ENCODE measurements at regions not wholly inside any gene's neighbourhood (a gene's known extent, or its start where the extent isn't known, plus 50 kb on each side); places are given as distances from the start of the nearest gene placed in this dataset.

GRCh38 chr1:87950369-87950768 is 621.7 kb downstream of the LMO4 start:
- no peaks in the 10 kb centered on the region for H3K4me1 ChIP-seq
- H3K9me3 ChIP-seq: no peaks in the 10 kb centered on the region
- no peak overlapping the region for H3K27ac ChIP-seq
- no peak for DNase-seq (ENCODE audit: extremely low spot score in 2 of 2)
- TF ChIP-seq CTCF (IDR thresholded peaks at IDR 0.05) (no peak), POLR2A (IDR thresholded peaks at IDR 0.05) (no peak), POLR2AphosphoS5 (IDR thresholded peaks at IDR 0.05; ENCODE audit: insufficient read depth in 1 of 2, low read depth in 1 of 2) (no peak)
- intact Hi-C loops (cut with DNase I): loop anchor here (5.0 kb wide), 1 partner anchor 658 kb away; no protein-coding TSS in a partner anchor
- H3K4me3 ChIP-seq: no peak overlapping the region
- no peaks in the 10 kb centered on the region for H3K27me3 ChIP-seq
- no peaks in the 10 kb centered on the region for H3K36me3 ChIP-seq

GRCh38 chr1:87951409-87951808 is 622.7 kb downstream of the LMO4 start:
- intact Hi-C loops (cut with DNase I): loop anchor here (5.0 kb wide), 1 partner anchor 659 kb away; no protein-coding TSS in a partner anchor
- Histone ChIP-seq H3K36me3 (no peaks in the 10 kb centered on the region), H3K27me3 (no peaks in the 10 kb centered on the region), H3K4me3 (no peak overlapping the region), H3K4me1 (no peaks in the 10 kb centered on the region), H3K9me3 (no peaks in the 10 kb centered on the region), H3K27ac (no peak overlapping the region)
- TF ChIP-seq POLR2AphosphoS5 (IDR thresholded peaks at IDR 0.05; ENCODE audit: insufficient read depth in 1 of 2, low read depth in 1 of 2) (no peak), CTCF (IDR thresholded peaks at IDR 0.05) (no peak), POLR2A (IDR thresholded peaks at IDR 0.05) (no peak)
- no peak for DNase-seq (ENCODE audit: extremely low spot score in 2 of 2)

GRCh38 chr1:87951852-87952251 is 623.2 kb downstream of the LMO4 start:
- no peak overlapping the region for H3K4me3 ChIP-seq
- no peaks in the 10 kb centered on the region for H3K4me1 ChIP-seq
- no peaks in the 10 kb centered on the region for H3K27me3 ChIP-seq
- TF ChIP-seq POLR2A (IDR thresholded peaks at IDR 0.05) (no peak), CTCF (IDR thresholded peaks at IDR 0.05) (no peak)
- H3K27ac ChIP-seq: no peak overlapping the region
- intact Hi-C loops (cut with DNase I): loop anchor here (5.0 kb wide), 1 partner anchor 660 kb away; no protein-coding TSS in a partner anchor
- DNase-seq (ENCODE audit: extremely low spot score in 2 of 2): no peak
- H3K9me3 ChIP-seq: no peaks in the 10 kb centered on the region
- no peaks in the 10 kb centered on the region for H3K36me3 ChIP-seq

GRCh38 chr1:87953121-87953520 is 624.4 kb downstream of the LMO4 start:
- no peak overlapping the region for H3K4me3 ChIP-seq
- H3K27me3 ChIP-seq: no peaks in the 10 kb centered on the region
- TF ChIP-seq POLR2A (IDR thresholded peaks at IDR 0.05) (no peak), POLR2AphosphoS5 (IDR thresholded peaks at IDR 0.05; ENCODE audit: insufficient read depth in 1 of 2, low read depth in 1 of 2) (no peak), CTCF (IDR thresholded peaks at IDR 0.05) (no peak)
- no peaks in the 10 kb centered on the region for H3K9me3 ChIP-seq
- intact Hi-C loops (cut with DNase I): loop anchor here (5.0 kb wide), 1 partner anchor 661 kb away; no protein-coding TSS in a partner anchor
- no peak overlapping the region for H3K27ac ChIP-seq
- no peaks in the 10 kb centered on the region for H3K36me3 ChIP-seq
- no peaks in the 10 kb centered on the region for H3K4me1 ChIP-seq
- DNase-seq (ENCODE audit: extremely low spot score in 2 of 2): no peak

DNA sequence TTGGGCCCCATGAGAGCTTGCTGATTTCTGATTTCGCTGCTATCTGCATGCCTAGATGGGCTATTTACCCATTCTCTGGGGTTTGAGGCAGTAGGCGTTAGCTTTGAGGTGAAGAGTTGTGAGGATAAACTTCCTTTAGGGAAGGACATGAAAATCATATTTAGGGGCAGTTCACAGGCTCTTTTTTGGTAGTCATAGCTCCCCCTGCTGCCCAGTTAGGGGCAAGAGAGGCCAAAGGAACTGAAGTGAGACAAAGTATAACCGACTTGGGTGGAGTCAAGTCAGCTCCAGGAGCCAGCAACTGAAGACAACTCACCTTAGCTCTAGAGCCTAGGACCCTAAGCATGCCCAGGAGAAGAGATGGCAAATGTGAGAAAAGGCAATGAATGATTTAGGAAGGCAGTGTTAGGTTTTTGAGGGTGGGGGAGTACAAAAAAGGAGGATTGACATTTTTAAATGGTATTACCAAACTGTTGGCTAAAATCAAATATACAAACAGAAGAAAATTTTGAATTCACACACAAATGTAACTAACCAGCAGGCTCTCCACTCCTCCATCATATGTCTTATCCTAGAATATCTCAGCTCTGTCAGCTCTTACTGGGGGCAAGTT is 625.2 kb downstream of the LMO4 start:
- H3K36me3 ChIP-seq: no peaks in the 10 kb centered on the region
- H3K4me3 ChIP-seq: no peak overlapping the region
- H3K27me3 ChIP-seq: no peaks in the 10 kb centered on the region
- intact Hi-C loops (cut with DNase I): loop anchor here (5.0 kb wide), 1 partner anchor 662 kb away; no protein-coding TSS in a partner anchor
- no peaks in the 10 kb centered on the region for H3K4me1 ChIP-seq
- no peak for DNase-seq (ENCODE audit: extremely low spot score in 2 of 2)
- TF ChIP-seq POLR2AphosphoS5 (IDR thresholded peaks at IDR 0.05; ENCODE audit: insufficient read depth in 1 of 2, low read depth in 1 of 2) (peak in 1 of 2 donors; percentile 49), CTCF (IDR thresholded peaks at IDR 0.05) (peak in 2 of 3 experiments; percentile 45 to 67), POLR2A (IDR thresholded peaks at IDR 0.05) (no peak)
- H3K9me3 ChIP-seq: no peaks in the 10 kb centered on the region
- no peak overlapping the region for H3K27ac ChIP-seq
